ENCODE measurements at regions not wholly inside any gene's neighbourhood (a gene's known extent, or its start where the extent isn't known, plus 50 kb on each side); places are given as distances from the start of the nearest gene placed in this dataset.

DNA sequence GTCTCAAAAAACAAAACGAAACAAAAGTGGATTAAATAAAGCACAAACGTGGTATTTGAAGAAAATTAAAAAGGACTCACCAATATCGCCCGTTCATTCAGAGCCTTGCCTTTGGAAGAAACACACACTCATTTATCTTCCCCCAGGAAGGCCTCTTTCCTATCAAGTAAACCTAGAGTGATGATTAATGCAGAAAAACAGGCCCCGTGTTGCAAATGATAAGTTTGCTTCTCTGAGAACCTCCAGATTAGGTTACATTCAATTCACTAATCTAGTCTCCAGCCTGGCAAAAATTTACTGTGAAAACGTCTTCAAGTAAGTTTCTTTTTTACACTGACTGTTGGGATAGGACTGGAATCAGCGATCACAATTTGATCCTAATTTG is 78.0 kb upstream of the C1GALT1 start:
- TF ChIP-seq JUN (IDR thresholded peaks at IDR 0.05; ENCODE audit: low read depth, low read length) (no peak), KDM1A (IDR thresholded peaks at IDR 0.05; ENCODE audit: borderline replicate concordance, low read length) (no peak)
- TF ChIP-seq, protein P1, sequence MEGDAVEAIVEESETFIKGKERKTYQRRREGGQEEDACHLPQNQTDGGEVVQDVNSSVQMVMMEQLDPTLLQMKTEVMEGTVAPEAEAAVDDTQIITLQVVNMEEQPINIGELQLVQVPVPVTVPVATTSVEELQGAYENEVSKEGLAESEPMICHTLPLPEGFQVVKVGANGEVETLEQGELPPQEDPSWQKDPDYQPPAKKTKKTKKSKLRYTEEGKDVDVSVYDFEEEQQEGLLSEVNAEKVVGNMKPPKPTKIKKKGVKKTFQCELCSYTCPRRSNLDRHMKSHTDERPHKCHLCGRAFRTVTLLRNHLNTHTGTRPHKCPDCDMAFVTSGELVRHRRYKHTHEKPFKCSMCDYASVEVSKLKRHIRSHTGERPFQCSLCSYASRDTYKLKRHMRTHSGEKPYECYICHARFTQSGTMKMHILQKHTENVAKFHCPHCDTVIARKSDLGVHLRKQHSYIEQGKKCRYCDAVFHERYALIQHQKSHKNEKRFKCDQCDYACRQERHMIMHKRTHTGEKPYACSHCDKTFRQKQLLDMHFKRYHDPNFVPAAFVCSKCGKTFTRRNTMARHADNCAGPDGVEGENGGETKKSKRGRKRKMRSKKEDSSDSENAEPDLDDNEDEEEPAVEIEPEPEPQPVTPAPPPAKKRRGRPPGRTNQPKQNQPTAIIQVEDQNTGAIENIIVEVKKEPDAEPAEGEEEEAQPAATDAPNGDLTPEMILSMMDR (IDR thresholded peaks at IDR 0.05; ENCODE audit: control extremely low read depth in 1 of 3, insufficient read depth in 1 of 3, low read depth in 1 of 3, low read length in 3 of 3) = no peak
